C4-2B (cell line): ENCODE measurements at regions not wholly inside any gene's neighbourhood (a gene's known extent, or its start where the extent isn't known, plus 50 kb on each side); places are given as distances from the start of the nearest gene placed in this dataset.
"Not testable (repeated sequence)": the region's sequence is repeated elsewhere in the genome, so short reads cannot be mapped to it uniquely, and the experiment has no call there.

Experiments
- ZFX ChIP-seq: fragments of 450-650 bp; IDR thresholded peaks from 2 replicates; pipeline ENCODE4 v1.6.1; 2017
- TF ChIP-seq, protein P1 (sequence below): fragments of 450-650 bp; conservative IDR thresholded peaks from 2 replicates; pipeline ENCODE4 v1.5.1; 2017; ENCODE audit warnings: mild to moderate bottlenecking

GRCh38 chr20:53863923-53864641 is 206.3 kb downstream of the BCAS1 start:
- TF ChIP-seq, protein P1, sequence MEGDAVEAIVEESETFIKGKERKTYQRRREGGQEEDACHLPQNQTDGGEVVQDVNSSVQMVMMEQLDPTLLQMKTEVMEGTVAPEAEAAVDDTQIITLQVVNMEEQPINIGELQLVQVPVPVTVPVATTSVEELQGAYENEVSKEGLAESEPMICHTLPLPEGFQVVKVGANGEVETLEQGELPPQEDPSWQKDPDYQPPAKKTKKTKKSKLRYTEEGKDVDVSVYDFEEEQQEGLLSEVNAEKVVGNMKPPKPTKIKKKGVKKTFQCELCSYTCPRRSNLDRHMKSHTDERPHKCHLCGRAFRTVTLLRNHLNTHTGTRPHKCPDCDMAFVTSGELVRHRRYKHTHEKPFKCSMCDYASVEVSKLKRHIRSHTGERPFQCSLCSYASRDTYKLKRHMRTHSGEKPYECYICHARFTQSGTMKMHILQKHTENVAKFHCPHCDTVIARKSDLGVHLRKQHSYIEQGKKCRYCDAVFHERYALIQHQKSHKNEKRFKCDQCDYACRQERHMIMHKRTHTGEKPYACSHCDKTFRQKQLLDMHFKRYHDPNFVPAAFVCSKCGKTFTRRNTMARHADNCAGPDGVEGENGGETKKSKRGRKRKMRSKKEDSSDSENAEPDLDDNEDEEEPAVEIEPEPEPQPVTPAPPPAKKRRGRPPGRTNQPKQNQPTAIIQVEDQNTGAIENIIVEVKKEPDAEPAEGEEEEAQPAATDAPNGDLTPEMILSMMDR = not testable (repeated sequence)
- TF ChIP-seq ZFX = not testable (repeated sequence)
